ENCODE measurements at regions not wholly inside any gene's neighbourhood (a gene's known extent, or its start where the extent isn't known, plus 50 kb on each side); places are given as distances from the start of the nearest gene placed in this dataset.

- no peaks in the 10 kb centered on the region for H3K9me3 Mint-ChIP-seq
- H3K4me3 Mint-ChIP-seq = no peak overlapping the region
- no peak for DNase-seq
- no peaks in the 10 kb centered on the region for H3K27me3 Mint-ChIP-seq
- no peaks in the 10 kb centered on the region for H3K36me3 Mint-ChIP-seq (ENCODE audit: low read depth)
- no peak overlapping the region for H3K27ac Mint-ChIP-seq
- H3K4me1 Mint-ChIP-seq = no peaks in the 10 kb centered on the region
- intact Hi-C loops (cut with micrococcal nuclease) = no loop called here
Measured at GRCh38 chr1:17955302-17956285, 152.0 kb upstream of the IGSF21 start.

GRCh38 chr1:17957588-17958267 is 149.9 kb upstream of the IGSF21 start:
- no peak for DNase-seq
- H3K4me3 Mint-ChIP-seq = no peak overlapping the region
- no peaks in the 10 kb centered on the region for H3K27me3 Mint-ChIP-seq
- intact Hi-C loops (cut with micrococcal nuclease) = no loop called here
- H3K4me1 Mint-ChIP-seq = no peaks in the 10 kb centered on the region
- no peaks in the 10 kb centered on the region for H3K9me3 Mint-ChIP-seq
- H3K36me3 Mint-ChIP-seq (ENCODE audit: low read depth) = no peaks in the 10 kb centered on the region
- no peak overlapping the region for H3K27ac Mint-ChIP-seq

- no peak for DNase-seq
- H3K4me3 Mint-ChIP-seq = no peak overlapping the region
- no peaks in the 10 kb centered on the region for H3K36me3 Mint-ChIP-seq (ENCODE audit: low read depth)
- no peaks in the 10 kb centered on the region for H3K4me1 Mint-ChIP-seq
- H3K27ac Mint-ChIP-seq = no peak overlapping the region
- no peaks in the 10 kb centered on the region for H3K27me3 Mint-ChIP-seq
- no peaks in the 10 kb centered on the region for H3K9me3 Mint-ChIP-seq
- intact Hi-C loops (cut with micrococcal nuclease) = no loop called here
Measured at GRCh38 chr1:17958704-17959103, 148.9 kb upstream of the IGSF21 start.

GRCh38 chr1:17963513-17963912 is 144.1 kb upstream of the IGSF21 start:
- intact Hi-C loops (cut with micrococcal nuclease) = no loop called here
- Mint-ChIP-seq H3K36me3 (ENCODE audit: low read depth) (no peaks in the 10 kb centered on the region), H3K9me3 (no peaks in the 10 kb centered on the region), H3K27ac (no peak overlapping the region), H3K4me1 (no peaks in the 10 kb centered on the region), H3K27me3 (no peaks in the 10 kb centered on the region), H3K4me3 (no peak overlapping the region)
- DNase-seq = no peak

GRCh38 chr1:17965515-17966100 is 142.0 kb upstream of the IGSF21 start:
- no peak overlapping the region for H3K27ac Mint-ChIP-seq
- no peaks in the 10 kb centered on the region for H3K27me3 Mint-ChIP-seq

GRCh38 chr1:17966341-17966740 is 141.3 kb upstream of the IGSF21 start:
- H3K4me3 Mint-ChIP-seq = no peak overlapping the region
- intact Hi-C loops (cut with micrococcal nuclease) = no loop called here
- H3K9me3 Mint-ChIP-seq = no peaks in the 10 kb centered on the region
- no peaks in the 10 kb centered on the region for H3K27me3 Mint-ChIP-seq
- no peak for DNase-seq
- no peaks in the 10 kb centered on the region for H3K36me3 Mint-ChIP-seq (ENCODE audit: low read depth)
- H3K4me1 Mint-ChIP-seq = no peaks in the 10 kb centered on the region
- H3K27ac Mint-ChIP-seq = no peak overlapping the region

More at GRCh38 chr1:17965515-17966100, 142.0 kb upstream of the IGSF21 start:
- intact Hi-C loops (cut with micrococcal nuclease) = no loop called here
- no peaks in the 10 kb centered on the region for H3K36me3 Mint-ChIP-seq (ENCODE audit: low read depth)
- no peaks in the 10 kb centered on the region for H3K4me1 Mint-ChIP-seq
- H3K9me3 Mint-ChIP-seq = no peaks in the 10 kb centered on the region
- H3K4me3 Mint-ChIP-seq = no peak overlapping the region
- DNase-seq = no peak

GRCh38 chr1:17967623-17968255 is 139.9 kb upstream of the IGSF21 start:
- no peaks in the 10 kb centered on the region for H3K27me3 Mint-ChIP-seq
- no peaks in the 10 kb centered on the region for H3K36me3 Mint-ChIP-seq (ENCODE audit: low read depth)
- no peaks in the 10 kb centered on the region for H3K9me3 Mint-ChIP-seq
- H3K4me3 Mint-ChIP-seq = no peak overlapping the region
- H3K27ac Mint-ChIP-seq = no peak overlapping the region
- no peak for DNase-seq
- no peaks in the 10 kb centered on the region for H3K4me1 Mint-ChIP-seq
- intact Hi-C loops (cut with micrococcal nuclease) = no loop called here

GRCh38 chr1:17970757-17971156 is 136.8 kb upstream of the IGSF21 start:
- no peak overlapping the region for H3K27ac Mint-ChIP-seq
- no peaks in the 10 kb centered on the region for H3K9me3 Mint-ChIP-seq
- no peaks in the 10 kb centered on the region for H3K4me1 Mint-ChIP-seq
- H3K4me3 Mint-ChIP-seq = no peak overlapping the region
- H3K36me3 Mint-ChIP-seq (ENCODE audit: low read depth) = no peaks in the 10 kb centered on the region
- intact Hi-C loops (cut with micrococcal nuclease) = no loop called here
- DNase-seq = no peak
- H3K27me3 Mint-ChIP-seq = no peaks in the 10 kb centered on the region

GRCh38 chr1:17973694-17974093 is 133.9 kb upstream of the IGSF21 start:
- intact Hi-C loops (cut with micrococcal nuclease) = no loop called here
- no peak for DNase-seq
- Mint-ChIP-seq H3K27ac (no peak overlapping the region), H3K27me3 (no peaks in the 10 kb centered on the region), H3K4me3 (no peak overlapping the region), H3K9me3 (no peaks in the 10 kb centered on the region), H3K4me1 (no peaks in the 10 kb centered on the region), H3K36me3 (ENCODE audit: low read depth) (no peaks in the 10 kb centered on the region)

- Mint-ChIP-seq H3K4me3 (no peak overlapping the region), H3K36me3 (ENCODE audit: low read depth) (no peaks in the 10 kb centered on the region), H3K4me1 (no peaks in the 10 kb centered on the region), H3K27ac (no peak overlapping the region), H3K9me3 (no peaks in the 10 kb centered on the region), H3K27me3 (no peaks in the 10 kb centered on the region)
- intact Hi-C loops (cut with micrococcal nuclease) = no loop called here
- DNase-seq = no peak
Measured at GRCh38 chr1:17976854-17977253, 130.7 kb upstream of the IGSF21 start.

GRCh38 chr1:17978016-17978415 is 129.6 kb upstream of the IGSF21 start:
- DNase-seq = no peak
- intact Hi-C loops (cut with micrococcal nuclease) = no loop called here
- Mint-ChIP-seq H3K4me1 (no peaks in the 10 kb centered on the region), H3K4me3 (no peak overlapping the region), H3K36me3 (ENCODE audit: low read depth) (no peaks in the 10 kb centered on the region), H3K27me3 (no peaks in the 10 kb centered on the region), H3K27ac (no peak overlapping the region), H3K9me3 (no peaks in the 10 kb centered on the region)

- Mint-ChIP-seq H3K27ac (no peak overlapping the region), H3K4me1 (no peaks in the 10 kb centered on the region), H3K36me3 (ENCODE audit: low read depth) (no peaks in the 10 kb centered on the region), H3K27me3 (no peaks in the 10 kb centered on the region), H3K9me3 (no peaks in the 10 kb centered on the region), H3K4me3 (no peak overlapping the region)
- DNase-seq = no peak
- intact Hi-C loops (cut with micrococcal nuclease) = no loop called here
Measured at GRCh38 chr1:17979815-17980214, 127.8 kb upstream of the IGSF21 start.

GRCh38 chr1:17982197-17982596 is 125.4 kb upstream of the IGSF21 start:
- no peaks in the 10 kb centered on the region for H3K27me3 Mint-ChIP-seq
- intact Hi-C loops (cut with micrococcal nuclease) = no loop called here
- no peaks in the 10 kb centered on the region for H3K36me3 Mint-ChIP-seq (ENCODE audit: low read depth)
- H3K4me3 Mint-ChIP-seq = no peak overlapping the region
- DNase-seq = no peak
- no peak overlapping the region for H3K27ac Mint-ChIP-seq
- no peaks in the 10 kb centered on the region for H3K4me1 Mint-ChIP-seq
- H3K9me3 Mint-ChIP-seq = no peaks in the 10 kb centered on the region

GRCh38 chr1:17984583-17984982 is 123.0 kb upstream of the IGSF21 start:
- no peaks in the 10 kb centered on the region for H3K27me3 Mint-ChIP-seq
- DNase-seq = peak; percentile 68
- H3K36me3 Mint-ChIP-seq (ENCODE audit: low read depth) = no peaks in the 10 kb centered on the region
- no peak overlapping the region for H3K4me3 Mint-ChIP-seq
- H3K27ac Mint-ChIP-seq = no peak overlapping the region
- intact Hi-C loops (cut with micrococcal nuclease) = no loop called here
- no peaks in the 10 kb centered on the region for H3K9me3 Mint-ChIP-seq
- H3K4me1 Mint-ChIP-seq = no peaks in the 10 kb centered on the region

Data from activated CD4-positive, alpha-beta T cell treated with anti-CD3 and anti-CD28 coated beads, Interleukin-2, amount 10 ng/mL, durations not matched to agents 24 days and 14 days (primary cell).